Sigmoid colon (tissue), 6 donors: ENCODE measurements at regions not wholly inside any gene's neighbourhood (a gene's known extent, or its start where the extent isn't known, plus 50 kb on each side); places are given as distances from the start of the nearest gene placed in this dataset.

Experiments
- DNase-seq: peaks from one replicate; pipeline ENCODE4 v3.0.0-alpha.2; 2019
- H3K27ac ChIP-seq, 4 donors: fragments of 200-600 bp; sonication (generic); one replicate each; pipeline ENCODE4 v1.5.1; 2016 to 2019; ENCODE audit warnings: mild to moderate bottlenecking in 1 of 4
- H3K27me3 ChIP-seq, 3 donors: fragments of 200-600 bp; sonication (generic); one replicate each; pipeline ENCODE4 v1.5.1; 2019; ENCODE audit warnings: mild to moderate bottlenecking in 1 of 3
- H3K36me3 ChIP-seq, 4 donors: fragments of 200-600 bp; sonication (generic); one replicate each; pipeline ENCODE4 v1.5.1; 2016 to 2019
- H3K4me1 ChIP-seq, 4 donors: fragments of 200-600 bp; sonication (generic); one replicate each; pipeline ENCODE4 v1.5.1; 2017 to 2019
- H3K4me3 ChIP-seq, 4 donors: fragments of 200-600 bp; sonication (generic); one replicate each; pipeline ENCODE4 v1.5.1; 2017 to 2019; ENCODE audit warnings: mild to moderate bottlenecking in 2 of 4, moderate library complexity in 1 of 4
- H3K9me3 ChIP-seq, 4 donors: fragments of 200-600 bp in 3 of 4; sonication (generic) in 3 of 4; one replicate each; pipeline versions ENCODE4 v1.5.1 to v1.6.1; 2013 to 2019
- CTCF ChIP-seq, 4 experiments: fragments of 450-650 bp in 3 of 4; fragments of 200-600 bp in 1 of 4; IDR thresholded peaks; one replicate each; pipeline ENCODE4 v1.5.1; 2016 to 2019; ENCODE audit warnings: antibody characterized with exemption in 4 of 4, mild to moderate bottlenecking in 3 of 4, moderate library complexity in 2 of 4
- EP300 ChIP-seq, 4 donors: sonication (generic); formaldehyde crosslinking; IDR thresholded peaks; one replicate each; pipeline ENCODE4 v1.6.1; 2017; ENCODE audit warnings: antibody characterized with exemption in 4 of 4
- POLR2A ChIP-seq, 2 donors: fragments of 450-650 bp; IDR thresholded peaks; one replicate each; pipeline ENCODE4 v1.6.1; 2016; ENCODE audit warnings: antibody characterized with exemption in 2 of 2, mild to moderate bottlenecking in 2 of 2, moderate library complexity in 2 of 2
- POLR2AphosphoS5 ChIP-seq, 4 donors: sonication (generic); formaldehyde crosslinking; IDR thresholded peaks; one replicate each; pipeline ENCODE4 v1.6.1; 2017; ENCODE audit warnings: antibody characterized with exemption in 4 of 4
- WGBS, 2 donors: extraction: QIAGEN DNeasy Blood & Tissue Kit; methylation state at CpG; one replicate each; pipeline ENCODE4 v1.1.7; 2013; 5-methylcytosine and 5-hydroxymethylcytosine counted together
- intact Hi-C: fragments of 100-400 bp; cut with DNase I; formaldehyde crosslinking; loops from one replicate; pipeline ENCODE4 v1.15.1; 2023
- donor health status: healthy with polysubstance abuse.
- donor health status: healthy.

DNA sequence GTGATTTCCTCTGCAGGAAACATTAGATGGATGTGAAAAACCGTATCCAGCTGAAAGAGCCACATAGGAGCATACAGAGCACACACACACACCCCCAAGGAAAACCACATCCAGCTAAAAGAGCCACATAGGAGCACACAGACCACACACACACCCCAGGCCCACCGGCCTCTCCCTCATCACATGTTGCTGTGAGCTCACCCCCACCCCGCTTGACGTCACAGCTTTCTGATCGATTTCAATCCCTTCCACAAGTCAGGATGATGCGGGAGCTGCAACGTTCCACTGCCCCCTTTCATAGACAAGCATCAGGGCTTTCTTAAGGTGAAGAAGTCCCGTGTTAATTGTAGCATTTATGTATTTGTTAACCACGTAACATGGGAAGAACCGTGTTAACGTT lies 72.4 kb upstream of the SOX1 start:
- H3K4me1 ChIP-seq = no peaks in the 10 kb centered on the region
- no peak for DNase-seq
- H3K36me3 ChIP-seq = no peaks in the 10 kb centered on the region
- no peak overlapping the region for H3K4me3 ChIP-seq
- WGBS, 2 donors = 87 to 88% methylated on average over 11 of the region's 11 CpGs
- TF ChIP-seq POLR2AphosphoS5 (IDR thresholded peaks at IDR 0.05) (no peak), POLR2A (IDR thresholded peaks at IDR 0.05) (no peak), EP300 (IDR thresholded peaks at IDR 0.05) (no peak), CTCF (IDR thresholded peaks at IDR 0.05) (no peak)
- intact Hi-C loops = no loop called here
- H3K9me3 ChIP-seq = no peaks in the 10 kb centered on the region
- peaks cover 0 to 12% (median 0%) of the 10 kb centered on the region in 3 donors for H3K27me3 ChIP-seq
- H3K27ac ChIP-seq = no peak overlapping the region

DNA sequence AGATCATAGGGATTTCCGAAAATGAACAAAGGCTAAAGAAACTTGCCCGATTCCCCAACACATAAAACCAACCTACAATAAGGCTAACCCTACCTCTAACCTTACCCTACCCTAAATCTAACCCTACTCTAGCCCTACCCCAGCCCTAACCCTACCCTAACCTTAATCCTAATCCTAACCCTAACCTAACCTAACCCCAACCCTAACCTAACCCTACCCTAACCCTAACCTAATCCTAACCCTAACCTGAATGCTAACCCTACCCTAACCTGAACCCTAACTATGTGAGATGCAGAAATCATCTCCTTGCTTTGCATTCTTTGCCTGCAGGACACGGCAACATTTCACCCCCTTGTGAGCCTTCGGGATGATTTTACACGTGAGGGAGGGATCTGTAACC lies 67.6 kb upstream of the SOX1 start:
- H3K9me3 ChIP-seq = no peaks in the 10 kb centered on the region
- TF ChIP-seq POLR2A (IDR thresholded peaks at IDR 0.05) (no peak), POLR2AphosphoS5 (IDR thresholded peaks at IDR 0.05) (no peak), CTCF (IDR thresholded peaks at IDR 0.05) (no peak), EP300 (IDR thresholded peaks at IDR 0.05) (no peak)
- H3K4me1 ChIP-seq = no peaks in the 10 kb centered on the region
- peaks cover 0 to 12% (median 0%) of the 10 kb centered on the region in 3 donors for H3K27me3 ChIP-seq
- H3K27ac ChIP-seq = no peak overlapping the region
- no peak for DNase-seq
- 73 to 85% methylated on average over 5 of the region's 5 CpGs for WGBS, 2 donors
- intact Hi-C loops = no loop called here
- H3K36me3 ChIP-seq = no peaks in the 10 kb centered on the region
- no peak overlapping the region for H3K4me3 ChIP-seq

- 84 to 85% methylated on average over 4 of the region's 4 CpGs for WGBS, 2 donors
- TF ChIP-seq POLR2AphosphoS5 (IDR thresholded peaks at IDR 0.05) (no peak), EP300 (IDR thresholded peaks at IDR 0.05) (no peak), POLR2A (IDR thresholded peaks at IDR 0.05) (no peak), CTCF (IDR thresholded peaks at IDR 0.05) (no peak)
- Histone ChIP-seq H3K4me3 (no peak overlapping the region), H3K36me3 (no peaks in the 10 kb centered on the region), H3K4me1 (no peaks in the 10 kb centered on the region), H3K9me3 (no peaks in the 10 kb centered on the region), H3K27me3 (peaks cover 0 to 12% (median 0%) of the 10 kb centered on the region in 3 donors), H3K27ac (no peak overlapping the region)
- DNase-seq = no peak
- intact Hi-C loops = no loop called here
These were observed 66.1 kb upstream of the SOX1 start for GRCh38 chr13:112000888-112001287.

GRCh38 chr13:112001571-112001970 lies 65.4 kb upstream of the SOX1 start:
- no peak for DNase-seq
- intact Hi-C loops = no loop called here
- H3K4me3 ChIP-seq = no peak overlapping the region
- no peaks in the 10 kb centered on the region for H3K9me3 ChIP-seq
- no peaks in the 10 kb centered on the region for H3K4me1 ChIP-seq
- no peaks in the 10 kb centered on the region for H3K36me3 ChIP-seq
- 89 to 90% methylated on average over 5 of the region's 5 CpGs for WGBS, 2 donors
- H3K27ac ChIP-seq = no peak overlapping the region
- H3K27me3 ChIP-seq = peaks cover 0 to 12% (median 0%) of the 10 kb centered on the region in 3 donors
- TF ChIP-seq POLR2A (IDR thresholded peaks at IDR 0.05) (no peak), POLR2AphosphoS5 (IDR thresholded peaks at IDR 0.05) (no peak), CTCF (IDR thresholded peaks at IDR 0.05) (no peak), EP300 (IDR thresholded peaks at IDR 0.05) (no peak)

GRCh38 chr13:112003396-112003795 lies 63.6 kb upstream of the SOX1 start:
- Histone ChIP-seq H3K27ac (no peak overlapping the region), H3K36me3 (no peaks in the 10 kb centered on the region), H3K9me3 (no peaks in the 10 kb centered on the region), H3K4me3 (no peak overlapping the region), H3K27me3 (peaks cover 0 to 5% (median 0%) of the 10 kb centered on the region in 3 donors), H3K4me1 (no peaks in the 10 kb centered on the region)
- no peak for DNase-seq
- WGBS, 2 donors = 76 to 83% methylated on average over 4 of the region's 4 CpGs
- intact Hi-C loops = no loop called here
- TF ChIP-seq CTCF (IDR thresholded peaks at IDR 0.05) = no peak
- no peak for TF ChIP-seq POLR2A (IDR thresholded peaks at IDR 0.05)
- TF ChIP-seq EP300 (IDR thresholded peaks at IDR 0.05) = no peak
- no peak for TF ChIP-seq POLR2AphosphoS5 (IDR thresholded peaks at IDR 0.05)
